GM18907 (cell line): ENCODE measurements at regions not wholly inside any gene's neighbourhood (a gene's known extent, or its start where the extent isn't known, plus 50 kb on each side); places are given as distances from the start of the nearest gene placed in this dataset.

Source experiments
- ATAC-seq: cut with Tn5 transposase; IDR thresholded peaks from one replicate; pipeline ENCODE4 v1.9.1; 2021; ENCODE audit warnings: mild to moderate bottlenecking, moderate library complexity; ENCODE audit not compliant: unreplicated experiment

DNA sequence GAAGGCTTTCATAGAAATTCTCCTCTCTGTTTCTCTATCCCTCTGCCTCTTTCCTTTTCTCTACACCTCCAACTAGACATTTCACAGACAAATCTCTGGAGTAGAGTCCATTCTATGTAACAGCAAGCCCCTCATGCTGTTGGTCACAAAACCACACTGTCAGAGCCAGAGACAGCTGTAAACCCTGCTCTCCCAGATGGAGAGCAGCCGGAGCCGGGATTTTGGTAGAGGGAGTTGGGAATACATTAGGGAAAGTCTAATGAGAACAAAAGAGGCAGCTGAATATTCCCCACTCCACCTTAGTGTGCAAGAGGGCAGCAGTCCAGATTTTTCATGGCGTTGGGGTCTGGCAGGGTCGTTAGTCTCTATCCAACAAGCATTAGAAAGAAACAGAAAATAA, 68.3 kb upstream of the EDN1 start:
- no peak for ATAC-seq

DNA sequence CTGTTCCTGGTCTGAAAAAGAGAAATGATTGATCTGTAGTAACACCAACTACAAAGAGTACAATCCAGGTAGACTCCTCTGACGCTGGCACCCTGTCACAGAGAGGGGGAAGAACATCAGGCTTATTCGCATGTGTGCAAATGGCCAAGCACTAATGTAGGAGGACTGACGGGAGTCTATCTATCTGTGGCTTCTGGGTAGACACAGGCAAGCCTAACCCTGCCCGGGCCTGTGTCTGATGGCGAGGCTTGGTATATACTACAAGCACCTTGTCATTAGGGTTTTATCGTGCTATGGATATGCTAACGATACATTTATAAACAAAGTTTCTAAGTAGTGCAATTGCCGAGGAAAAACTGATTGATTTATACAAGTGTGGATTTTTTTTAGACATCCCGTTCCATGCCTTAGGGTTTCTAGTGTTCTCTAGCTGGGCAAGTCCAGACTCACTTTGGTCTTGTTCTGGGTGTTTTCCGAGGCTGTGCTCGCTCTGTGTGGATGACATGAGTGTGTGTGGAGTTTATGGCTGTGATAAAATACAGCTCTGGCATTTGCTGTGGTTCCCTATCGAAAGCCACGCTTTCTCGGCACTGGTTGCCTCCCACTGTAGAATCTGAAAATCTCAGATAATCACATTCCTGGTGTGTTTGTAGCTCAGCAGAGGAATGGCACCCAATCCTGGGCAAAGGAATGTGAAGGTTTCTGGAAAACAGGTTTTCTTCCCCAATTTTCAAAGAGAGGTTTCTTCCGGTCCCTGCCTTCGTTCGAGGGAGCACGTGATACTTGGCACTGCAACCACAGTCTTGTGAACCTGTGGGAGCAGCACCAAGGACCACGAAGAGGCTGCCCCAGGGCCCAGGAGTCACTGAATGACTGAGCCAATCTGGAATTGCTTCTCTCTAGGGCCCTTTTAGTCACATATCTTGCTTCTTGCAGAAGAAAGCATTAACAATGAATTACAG, 67.5 kb upstream of the EDN1 start:
- no peak for ATAC-seq

DNA sequence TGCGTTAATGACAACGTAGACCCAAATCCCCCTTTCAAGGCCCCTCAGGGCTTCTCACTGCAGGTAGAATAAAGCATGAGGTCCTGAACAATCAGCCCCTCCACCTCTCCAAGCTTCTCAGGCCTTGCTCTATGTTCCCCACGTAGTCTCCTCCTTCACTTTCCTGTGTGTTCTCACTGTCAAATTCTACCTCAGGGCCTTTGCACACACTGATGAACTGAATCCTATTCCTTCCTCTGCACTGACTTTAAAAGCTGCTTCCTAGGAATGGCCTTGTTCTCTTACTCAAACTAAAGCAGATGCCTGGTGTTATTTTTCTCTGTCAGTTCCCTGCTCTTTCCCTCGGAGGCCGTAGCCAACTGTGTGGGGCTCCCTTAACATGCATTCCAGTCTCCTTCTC, 66.8 kb upstream of the EDN1 start:
- no peak for ATAC-seq

- ATAC-seq: no peak
Observed at GRCh38 chr6:12224251-12224650, 65.9 kb upstream of the EDN1 start.

GRCh38 chr6:12228447-12229146, 61.6 kb upstream of the EDN1 start:
- ATAC-seq: no peak

- no peak for ATAC-seq
Observed at GRCh38 chr6:12229332-12229731, 60.8 kb upstream of the EDN1 start.

DNA sequence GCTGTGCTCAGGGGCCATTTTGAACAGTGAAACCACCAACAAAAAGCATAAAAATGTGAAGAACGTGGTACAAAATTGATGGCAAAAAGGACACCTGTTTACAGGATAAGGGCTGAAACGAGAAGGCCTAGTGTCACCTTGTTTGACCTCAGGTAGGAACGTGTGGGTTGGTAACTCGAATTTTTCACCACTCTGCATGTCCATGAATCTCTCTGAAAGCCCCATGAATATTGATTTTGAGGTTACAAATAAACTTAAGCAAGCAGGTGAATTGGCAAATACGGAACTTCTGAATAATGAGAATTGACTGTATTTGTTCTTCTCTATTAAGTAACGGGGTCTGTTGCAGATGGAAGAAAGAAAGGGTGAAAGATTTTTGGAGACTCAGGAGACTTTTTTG, 59.6 kb upstream of the EDN1 start:
- ATAC-seq: no peak

GRCh38 chr6:12232339-12232738, 57.8 kb upstream of the EDN1 start:
- peak; percentile 55 for ATAC-seq

DNA sequence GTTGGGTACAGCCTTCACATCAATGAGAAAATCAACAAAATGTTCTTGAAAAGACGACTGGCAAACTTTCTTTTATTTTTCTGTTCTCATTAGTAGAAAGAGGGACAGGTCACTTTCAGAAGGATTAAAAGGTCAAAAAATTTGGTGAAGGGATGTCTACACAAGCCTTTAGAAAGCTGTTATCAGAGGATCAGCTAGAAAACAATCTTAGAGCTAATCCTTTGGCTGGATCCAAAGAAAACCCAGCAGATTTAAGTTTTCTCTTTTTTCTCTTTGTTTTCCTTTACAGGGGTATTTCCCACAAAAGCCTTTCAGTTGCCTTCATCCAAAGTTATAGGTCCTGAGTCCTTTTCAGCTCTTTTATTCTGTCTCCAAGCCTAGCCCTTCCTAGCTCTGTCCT, 57.3 kb upstream of the EDN1 start:
- ATAC-seq: peak; percentile 7

GRCh38 chr6:12233693-12234571, 56.2 kb upstream of the EDN1 start:
- no peak for ATAC-seq

GRCh38 chr6:12235341-12235740, 54.8 kb upstream of the EDN1 start:
- ATAC-seq: no peak

GRCh38 chr6:12238219-12238618, 51.9 kb upstream of the EDN1 start:
- ATAC-seq: no peak
